Naive B cell (primary cell): ENCODE measurements at regions not wholly inside any gene's neighbourhood (a gene's known extent, or its start where the extent isn't known, plus 50 kb on each side); places are given as distances from the start of the nearest gene placed in this dataset.
A peak's percentile ranks its signal among the peaks of the same experiment; 100 is the strongest.

Source experiments
- ATAC-seq, 2 donors: fragments of 150-1000 bp; cut with Tn5 transposase; 2 replicates each; pipeline ENCODE4 v1.10.0; 2021; ENCODE audit warnings: low read depth in 2 of 2, mild to moderate bottlenecking in 2 of 2, moderate library complexity in 2 of 2
- DNase-seq: peaks from one replicate; pipeline ENCODE4 v3.0.0; 2022
- H3K27ac Mint-ChIP-seq, 6 donors: one replicate each; pipeline ENCODE4 v1.8.0; 2020 to 2022; ENCODE audit warnings: mild to moderate bottlenecking in 6 of 6, mixed read lengths in 6 of 6, moderate library complexity in 5 of 6, inconsistent platforms in 2 of 6
- H3K27me3 Mint-ChIP-seq, 3 donors: one replicate each; pipeline ENCODE4 v1.8.0; 2021 to 2022; ENCODE audit warnings: mixed read lengths in 3 of 3, mild to moderate bottlenecking in 1 of 3
- H3K36me3 Mint-ChIP-seq, 2 donors: one replicate each; pipeline ENCODE4 v1.8.0; 2020 to 2022; ENCODE audit warnings: mixed read lengths in 2 of 2, inconsistent platforms in 1 of 2, mild to moderate bottlenecking in 1 of 2
- H3K4me1 Mint-ChIP-seq, 3 donors: one replicate each; pipeline ENCODE4 v1.8.0; 2020 to 2022; ENCODE audit warnings: mixed read lengths in 3 of 3, inconsistent platforms in 1 of 3, mild to moderate bottlenecking in 1 of 3, moderate library complexity in 1 of 3
- H3K4me3 Mint-ChIP-seq, 8 donors: one replicate each; pipeline ENCODE4 v1.8.0; 2020 to 2022; ENCODE audit warnings: mild to moderate bottlenecking in 8 of 8, mixed read lengths in 8 of 8, moderate library complexity in 8 of 8, inconsistent platforms in 2 of 8
- H3K9me3 Mint-ChIP-seq, 7 donors: one replicate each; pipeline ENCODE4 v1.8.0; 2020 to 2022; ENCODE audit warnings: mixed read lengths in 7 of 7, mild to moderate bottlenecking in 5 of 7, inconsistent platforms in 2 of 7, moderate library complexity in 1 of 7

- H3K9me3 Mint-ChIP-seq, result no peaks in the 10 kb centered on the region
- no peaks in the 10 kb centered on the region for H3K4me1 Mint-ChIP-seq
- DNase-seq (no peak), ATAC-seq (no peak)
- peaks cover 0 to 41% (median 25%) of the 10 kb centered on the region in 3 donors for H3K27me3 Mint-ChIP-seq
- no peak overlapping the region for H3K27ac Mint-ChIP-seq
- H3K36me3 Mint-ChIP-seq, result no peaks in the 10 kb centered on the region
- H3K4me3 Mint-ChIP-seq, result no peak overlapping the region
Observed at GRCh38 chr3:14346191-14346590, 56.2 kb upstream of the SLC6A6 start.

- H3K27me3 Mint-ChIP-seq, result peaks cover 0 to 45% (median 25%) of the 10 kb centered on the region in 3 donors
- H3K27ac Mint-ChIP-seq, result no peak overlapping the region
- peaks cover 0 to under 1% (median 0%) of the 10 kb centered on the region in 3 donors for H3K4me1 Mint-ChIP-seq
- H3K9me3 Mint-ChIP-seq, result peaks cover 0 to 1% (median 0%) of the 10 kb centered on the region in 7 donors
- no peak for DNase-seq
- no peak for ATAC-seq
- H3K36me3 Mint-ChIP-seq, result no peaks in the 10 kb centered on the region
- H3K4me3 Mint-ChIP-seq, result no peak overlapping the region
Observed at GRCh38 chr3:14346642-14347041, 55.8 kb upstream of the SLC6A6 start.

- Mint-ChIP-seq H3K4me3 (no peak overlapping the region), H3K27ac (no peak overlapping the region), H3K4me1 (peaks cover 0 to 4% (median 0%) of the 10 kb centered on the region in 3 donors), H3K9me3 (peaks cover 0 to 4% (median 0%) of the 10 kb centered on the region in 7 donors), H3K36me3 (no peaks in the 10 kb centered on the region), H3K27me3 (peaks cover 0 to 43% (median 25%) of the 10 kb centered on the region in 3 donors)
- ATAC-seq (no peak), DNase-seq (no peak)
Observed at GRCh38 chr3:14347110-14347509, 55.3 kb upstream of the SLC6A6 start.

- H3K4me1 Mint-ChIP-seq, result peaks cover 0 to 4% (median 0%) of the 10 kb centered on the region in 3 donors
- peak overlapping the region in 2 of 6 donors; percentile 54 to 89 for H3K27ac Mint-ChIP-seq
- peaks cover 0 to 22% (median 8%) of the 10 kb centered on the region in 3 donors for H3K27me3 Mint-ChIP-seq
- H3K4me3 Mint-ChIP-seq, result no peak overlapping the region
- DNase-seq (no peak), ATAC-seq (no peak)
- H3K9me3 Mint-ChIP-seq, result peaks cover 0 to 4% (median 0%) of the 10 kb centered on the region in 7 donors
- no peaks in the 10 kb centered on the region for H3K36me3 Mint-ChIP-seq
Observed at GRCh38 chr3:14351617-14352001, 50.8 kb upstream of the SLC6A6 start.

- ATAC-seq (no peak), DNase-seq (no peak)
- H3K9me3 Mint-ChIP-seq, result peaks cover 0 to 4% (median 0%) of the 10 kb centered on the region in 7 donors
- peaks cover 0 to 17% (median 8%) of the 10 kb centered on the region in 3 donors for H3K27me3 Mint-ChIP-seq
- H3K36me3 Mint-ChIP-seq, result no peaks in the 10 kb centered on the region
- no peak overlapping the region for H3K4me3 Mint-ChIP-seq
- peaks cover 0 to 4% (median 0%) of the 10 kb centered on the region in 3 donors for H3K4me1 Mint-ChIP-seq
- peak overlapping the region in 2 of 6 donors; percentile 54 to 89 for H3K27ac Mint-ChIP-seq
Observed at GRCh38 chr3:14352002-14352627, 50.3 kb upstream of the SLC6A6 start.
